ENCODE measurements at regions not wholly inside any gene's neighbourhood (a gene's known extent, or its start where the extent isn't known, plus 50 kb on each side); places are given as distances from the start of the nearest gene placed in this dataset.

DNA sequence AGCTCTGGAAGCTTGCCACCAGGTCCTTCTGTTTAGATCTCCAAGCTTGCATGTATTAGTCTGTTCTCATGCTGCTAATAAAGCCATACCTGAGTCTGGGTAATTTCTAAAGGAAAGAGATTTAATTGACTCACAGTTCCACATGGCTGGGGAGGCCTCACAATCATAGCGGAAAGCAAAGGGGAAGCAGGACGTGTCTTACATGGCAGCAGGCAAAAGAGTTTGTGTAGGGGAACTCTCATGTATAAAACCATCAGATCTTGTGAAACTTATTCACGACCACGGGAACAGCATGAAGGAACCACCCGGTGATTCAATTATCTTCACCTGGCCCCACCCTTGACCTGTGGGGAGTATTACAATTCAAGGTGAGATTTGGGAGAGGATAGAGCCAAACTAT, 147.0 kb upstream of the PROK2 start:
- Histone ChIP-seq H3K27ac (no peak overlapping the region), H3K4me1 (no peaks in the 10 kb centered on the region), H3K9me3 (no peaks in the 10 kb centered on the region), H3K4me2 (no peak overlapping the region), H3K4me3 (no peak overlapping the region)
- POLR2A ChIA-PET: no interaction called here
- FAIRE-seq: no peak
- ATAC-seq: no peak
- CTCF ChIA-PET: interaction anchor here (1.2 to 2.2 kb wide), 5 partner anchors 10 to 890 kb away, joined by 3 to 14 read pairs (median 5); no protein-coding TSS in a partner anchor
- DNase-seq (ENCODE audit: low read depth in 1 of 2, low spot score in 1 of 2): no peak
- WGBS (ENCODE audit: missing lambda C conversion rate): 47% methylated on average over 5 of the region's 5 CpGs
- TF ChIP-seq CHD2 (IDR thresholded peaks at IDR 0.05; ENCODE audit: low read length, partially characterized antibody) (no peak), SMC3 (IDR thresholded peaks at IDR 0.05) (no peak), RAD21 (conservative IDR thresholded peaks at IDR 0.05 in 1 of 2, IDR thresholded peaks at IDR 0.05 in 1 of 2) (no peak), FOSB (CRISPR knock-in tag; IDR thresholded peaks at IDR 0.05) (no peak), MAZ (IDR thresholded peaks at IDR 0.05; ENCODE audit: borderline replicate concordance, low read depth, low read length) (no peak), CEBPB (IDR thresholded peaks at IDR 0.05) (no peak), HOXB5 (CRISPR knock-in tag; IDR thresholded peaks at IDR 0.05) (no peak), PHF8 (IDR thresholded peaks at IDR 0.05; ENCODE audit: borderline replicate concordance, low read depth) (no peak), ZC3H11A (IDR thresholded peaks at IDR 0.05) (no peak), NPAS2 (CRISPR knock-in tag; IDR thresholded peaks at IDR 0.05; ENCODE audit: borderline replicate concordance) (no peak)
- TF ChIP-seq, protein P1, sequence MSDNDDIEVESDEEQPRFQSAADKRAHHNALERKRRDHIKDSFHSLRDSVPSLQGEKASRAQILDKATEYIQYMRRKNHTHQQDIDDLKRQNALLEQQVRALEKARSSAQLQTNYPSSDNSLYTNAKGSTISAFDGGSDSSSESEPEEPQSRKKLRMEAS (IDR thresholded peaks at IDR 0.05): no peak

DNA sequence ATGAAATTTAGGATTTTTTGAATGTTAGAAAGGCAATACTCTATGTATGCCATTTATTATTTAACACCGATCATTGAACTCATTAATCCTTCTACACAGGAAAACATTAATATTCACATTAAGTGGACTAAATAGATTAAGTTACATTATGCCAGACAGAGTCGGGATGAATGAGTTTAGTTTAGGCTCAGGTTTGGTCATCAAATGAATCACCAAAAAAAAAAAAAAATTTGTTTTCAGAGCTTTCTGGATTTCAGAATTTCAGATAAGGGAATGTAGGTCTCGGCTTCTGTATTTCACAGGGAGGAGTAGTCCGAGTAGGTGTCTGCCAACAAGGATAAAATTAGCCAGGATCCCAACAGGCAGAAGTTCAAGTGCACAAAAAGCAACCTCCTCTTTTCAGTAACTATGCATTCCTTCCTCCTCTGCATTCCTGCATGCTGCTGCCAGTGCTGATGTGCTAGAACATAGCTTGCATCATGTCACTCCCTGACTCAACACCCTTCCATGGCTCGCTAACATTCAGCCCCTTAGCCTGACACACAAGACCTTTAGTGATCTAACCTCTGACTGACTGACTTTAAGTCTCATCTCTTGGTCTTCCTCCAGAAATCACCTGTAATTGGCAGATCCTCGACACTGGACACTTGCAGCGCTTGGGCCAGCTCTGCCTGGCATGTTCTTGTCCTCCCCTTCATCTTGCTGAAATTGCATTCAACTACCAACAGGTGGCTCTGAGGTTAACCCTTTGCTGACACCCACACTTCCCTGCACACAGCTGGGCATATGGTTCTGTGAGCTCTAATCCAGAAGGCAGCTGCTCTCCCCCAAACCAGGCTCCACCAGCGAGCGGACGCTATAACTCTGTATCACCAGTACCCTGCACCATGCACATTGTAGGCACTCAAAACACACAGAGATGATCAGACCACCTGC, 145.4 kb upstream of the PROK2 start:
- ChIA-PET POLR2A (interaction anchor here (0.6 kb wide), 1 partner anchor 12 kb away, joined by 3 read pairs; no protein-coding TSS in a partner anchor), CTCF (interaction anchor here (0.6 to 2.2 kb wide), 16 partner anchors 9 to 892 kb away, joined by 3 to 14 read pairs (median 4); no protein-coding TSS in a partner anchor)
- Histone ChIP-seq H3K4me1 (no peaks in the 10 kb centered on the region), H3K4me3 (no peak overlapping the region), H3K4me2 (no peak overlapping the region), H3K27ac (no peak overlapping the region), H3K9me3 (no peaks in the 10 kb centered on the region)
- TF ChIP-seq ESRRA (IDR thresholded peaks at IDR 0.05; ENCODE audit: borderline replicate concordance, low read length) (no peak), SMC3 (IDR thresholded peaks at IDR 0.05) (peak; percentile 14; the same call in 1 of the 3 replicates), RAD21 (conservative IDR thresholded peaks at IDR 0.05 in 1 of 2, IDR thresholded peaks at IDR 0.05 in 1 of 2) (peak in 1 of 2 experiments; percentile 32; a peak in 2 of 5 replicates), RFX5 (IDR thresholded peaks at IDR 0.05) (no peak)
- TF ChIP-seq, protein P2, sequence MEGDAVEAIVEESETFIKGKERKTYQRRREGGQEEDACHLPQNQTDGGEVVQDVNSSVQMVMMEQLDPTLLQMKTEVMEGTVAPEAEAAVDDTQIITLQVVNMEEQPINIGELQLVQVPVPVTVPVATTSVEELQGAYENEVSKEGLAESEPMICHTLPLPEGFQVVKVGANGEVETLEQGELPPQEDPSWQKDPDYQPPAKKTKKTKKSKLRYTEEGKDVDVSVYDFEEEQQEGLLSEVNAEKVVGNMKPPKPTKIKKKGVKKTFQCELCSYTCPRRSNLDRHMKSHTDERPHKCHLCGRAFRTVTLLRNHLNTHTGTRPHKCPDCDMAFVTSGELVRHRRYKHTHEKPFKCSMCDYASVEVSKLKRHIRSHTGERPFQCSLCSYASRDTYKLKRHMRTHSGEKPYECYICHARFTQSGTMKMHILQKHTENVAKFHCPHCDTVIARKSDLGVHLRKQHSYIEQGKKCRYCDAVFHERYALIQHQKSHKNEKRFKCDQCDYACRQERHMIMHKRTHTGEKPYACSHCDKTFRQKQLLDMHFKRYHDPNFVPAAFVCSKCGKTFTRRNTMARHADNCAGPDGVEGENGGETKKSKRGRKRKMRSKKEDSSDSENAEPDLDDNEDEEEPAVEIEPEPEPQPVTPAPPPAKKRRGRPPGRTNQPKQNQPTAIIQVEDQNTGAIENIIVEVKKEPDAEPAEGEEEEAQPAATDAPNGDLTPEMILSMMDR (IDR thresholded peaks at IDR 0.05): 0 out of 3 replicates have a peak, but pooled peaks have one; percentile 16
- DNase-seq (ENCODE audit: low read depth in 1 of 2, low spot score in 1 of 2) (peak; percentile 23 to 35), ATAC-seq (peak; percentile 74 to 83; a peak in 5 of 6 replicates), FAIRE-seq (no peak)
- 53% methylated on average over 10 of the region's 10 CpGs for WGBS (ENCODE audit: missing lambda C conversion rate)

DNA sequence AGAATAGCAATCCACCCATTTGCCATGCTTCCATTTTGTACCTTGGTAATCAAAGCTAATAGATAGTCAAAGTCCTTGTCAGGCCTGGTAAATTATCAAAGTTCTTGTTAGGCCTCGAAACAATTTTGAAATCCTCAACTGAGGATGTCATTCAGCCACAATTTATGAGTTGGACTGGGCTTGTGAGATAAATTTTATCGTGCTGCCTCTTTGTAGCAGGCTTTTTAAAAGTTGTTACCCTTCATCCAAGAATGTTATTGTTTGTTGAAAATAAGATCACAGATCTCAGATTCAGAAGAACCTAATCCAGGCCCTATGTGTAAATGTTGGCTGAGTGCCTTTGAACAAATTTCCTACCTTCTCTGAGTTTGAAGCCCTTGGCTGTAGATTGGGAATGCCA, 143.3 kb upstream of the PROK2 start:
- H3K4me1 ChIP-seq: no peaks in the 10 kb centered on the region
- DNase-seq (ENCODE audit: low read depth in 1 of 2, low spot score in 1 of 2): no peak
- H3K9me3 ChIP-seq: no peaks in the 10 kb centered on the region
- no peak overlapping the region for H3K4me2 ChIP-seq
- CTCF ChIA-PET: interaction anchor here (1.1 to 1.9 kb wide), 2 partner anchors 22 to 53 kb away, joined by 3 to 6 read pairs; no protein-coding TSS in a partner anchor
- FAIRE-seq: no peak
- no peak overlapping the region for H3K27ac ChIP-seq
- no peak overlapping the region for H3K4me3 ChIP-seq
- no peak for ATAC-seq
- WGBS (ENCODE audit: missing lambda C conversion rate): 27% methylated on average over 2 of the region's 2 CpGs
- POLR2A ChIA-PET: no interaction called here
- TF ChIP-seq RFX5 (IDR thresholded peaks at IDR 0.05) (no peak), FOSB (CRISPR knock-in tag; IDR thresholded peaks at IDR 0.05) (no peak), RAD21 (conservative IDR thresholded peaks at IDR 0.05 in 1 of 2, IDR thresholded peaks at IDR 0.05 in 1 of 2) (no peak), EP300 (IDR thresholded peaks at IDR 0.05) (no peak), JUNB (IDR thresholded peaks at IDR 0.05) (no peak), ZFP36 (IDR thresholded peaks at IDR 0.05; ENCODE audit: borderline replicate concordance, partially characterized antibody) (no peak), CHD4 (IDR thresholded peaks at IDR 0.05; ENCODE audit: borderline replicate concordance) (no peak), NR3C1 (IDR thresholded peaks at IDR 0.05) (no peak), KDM5A (IDR thresholded peaks at IDR 0.05) (no peak), MYC (IDR thresholded peaks at IDR 0.05; ENCODE audit: borderline replicate concordance, low read length) (no peak), NPAS2 (CRISPR knock-in tag; IDR thresholded peaks at IDR 0.05; ENCODE audit: borderline replicate concordance) (no peak)
- TF ChIP-seq, protein P1 (IDR thresholded peaks at IDR 0.05): no peak
- TF ChIP-seq, protein P2 (IDR thresholded peaks at IDR 0.05): no peak
- TF ChIP-seq, protein P3, sequence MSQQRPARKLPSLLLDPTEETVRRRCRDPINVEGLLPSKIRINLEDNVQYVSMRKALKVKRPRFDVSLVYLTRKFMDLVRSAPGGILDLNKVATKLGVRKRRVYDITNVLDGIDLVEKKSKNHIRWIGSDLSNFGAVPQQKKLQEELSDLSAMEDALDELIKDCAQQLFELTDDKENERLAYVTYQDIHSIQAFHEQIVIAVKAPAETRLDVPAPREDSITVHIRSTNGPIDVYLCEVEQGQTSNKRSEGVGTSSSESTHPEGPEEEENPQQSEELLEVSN (IDR thresholded peaks at IDR 0.05; ENCODE audit: borderline replicate concordance, low read depth): no peak
- TF ChIP-seq, protein P4, sequence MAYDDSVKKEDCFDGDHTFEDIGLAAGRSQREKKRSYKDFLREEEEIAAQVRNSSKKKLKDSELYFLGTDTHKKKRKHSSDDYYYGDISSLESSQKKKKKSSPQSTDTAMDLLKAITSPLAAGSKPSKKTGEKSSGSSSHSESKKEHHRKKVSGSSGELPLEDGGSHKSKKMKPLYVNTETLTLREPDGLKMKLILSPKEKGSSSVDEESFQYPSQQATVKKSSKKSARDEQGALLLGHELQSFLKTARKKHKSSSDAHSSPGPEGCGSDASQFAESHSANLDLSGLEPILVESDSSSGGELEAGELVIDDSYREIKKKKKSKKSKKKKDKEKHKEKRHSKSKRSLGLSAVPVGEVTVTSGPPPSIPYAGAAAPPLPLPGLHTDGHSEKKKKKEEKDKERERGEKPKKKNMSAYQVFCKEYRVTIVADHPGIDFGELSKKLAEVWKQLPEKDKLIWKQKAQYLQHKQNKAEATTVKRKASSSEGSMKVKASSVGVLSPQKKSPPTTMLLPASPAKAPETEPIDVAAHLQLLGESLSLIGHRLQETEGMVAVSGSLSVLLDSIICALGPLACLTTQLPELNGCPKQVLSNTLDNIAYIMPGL (CRISPR knock-in tag; IDR thresholded peaks at IDR 0.05; ENCODE audit: borderline replicate concordance): no peak
